Left colon (tissue), 2 donors: ENCODE measurements at regions not wholly inside any gene's neighbourhood (a gene's known extent, or its start where the extent isn't known, plus 50 kb on each side); places are given as distances from the start of the nearest gene placed in this dataset.

Experiments
- ATAC-seq: fragments of 200-7000 bp; cut with Tn5 transposase; one replicate; pipeline ENCODE4 v1.9.1; 2020; ENCODE audit warnings: mild to moderate bottlenecking, moderate library complexity
- DNase-seq, 2 donors: peaks; one replicate each; pipeline ENCODE4 v3.0.0-alpha.2; 2020
- intact Hi-C, 2 donors: fragments of 100-400 bp; cut with DNase I in 1 of 2; cut with micrococcal nuclease in 1 of 2; formaldehyde crosslinking; loops; one replicate each; pipeline versions ENCODE4 v1.11.2 to v1.14.0; 2022; cut with DNase I, micrococcal nuclease
- donor health status: DM: no; HTN: no; CAD: no.
- donor health status: DM: yes; HTN: yes; CAD: no.

DNA sequence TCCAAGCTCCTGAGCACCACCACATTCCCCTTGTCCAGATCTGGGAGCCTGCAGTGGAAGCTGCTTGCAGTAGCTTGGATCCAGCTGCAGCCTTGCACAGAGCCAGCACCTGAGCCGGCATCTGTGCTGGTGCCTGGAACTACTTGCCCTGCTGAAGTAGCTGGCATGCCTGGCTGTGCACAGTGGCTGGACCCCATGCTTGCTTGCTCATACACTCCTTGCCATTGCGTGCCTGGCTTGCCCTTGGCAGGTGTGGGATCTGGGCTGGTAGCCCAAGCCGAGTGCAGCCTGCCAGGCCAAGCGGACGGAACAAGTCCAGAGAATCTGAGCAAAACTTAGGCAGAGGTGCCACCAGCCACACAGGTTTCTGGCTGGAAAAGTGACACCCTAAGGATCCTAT, 759.9 kb downstream of the IPMK start:
- DNase-seq (no peak), ATAC-seq (no peak)
- intact Hi-C loops: no loop called here

DNA sequence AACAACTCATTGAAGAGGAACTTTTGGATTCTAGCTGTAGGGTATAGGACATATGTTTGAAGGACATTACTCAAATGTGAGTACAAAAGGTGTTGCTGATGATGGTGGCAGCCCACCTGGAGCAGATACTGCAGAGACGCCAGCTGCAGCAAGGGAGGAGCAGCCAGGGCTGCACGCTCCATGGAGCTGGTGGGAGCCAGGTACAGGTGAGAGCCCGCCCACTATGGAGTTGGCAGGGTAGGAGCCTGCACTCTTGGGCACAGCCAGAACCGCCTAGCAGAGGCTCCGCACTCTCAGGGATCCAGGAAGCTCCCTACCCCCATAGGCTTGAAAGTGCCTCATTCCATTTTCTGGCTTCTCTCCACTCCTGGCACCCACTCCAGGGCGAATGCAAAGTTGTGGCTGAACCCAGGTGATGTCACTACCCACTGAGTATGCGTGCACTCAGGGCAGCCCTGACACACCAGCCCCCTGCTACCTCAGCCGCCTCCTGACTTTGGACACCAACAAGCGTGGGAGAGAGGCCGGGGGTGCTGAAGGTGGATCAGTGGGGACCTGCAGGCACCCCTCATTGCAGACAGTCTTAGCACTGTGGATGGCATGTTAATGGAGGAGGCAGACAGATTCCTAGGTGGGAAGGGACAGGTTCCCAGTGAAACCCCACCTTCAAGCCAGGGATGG, 761.1 kb downstream of the IPMK start:
- intact Hi-C loops: no loop called here
- no peak for DNase-seq

DNA sequence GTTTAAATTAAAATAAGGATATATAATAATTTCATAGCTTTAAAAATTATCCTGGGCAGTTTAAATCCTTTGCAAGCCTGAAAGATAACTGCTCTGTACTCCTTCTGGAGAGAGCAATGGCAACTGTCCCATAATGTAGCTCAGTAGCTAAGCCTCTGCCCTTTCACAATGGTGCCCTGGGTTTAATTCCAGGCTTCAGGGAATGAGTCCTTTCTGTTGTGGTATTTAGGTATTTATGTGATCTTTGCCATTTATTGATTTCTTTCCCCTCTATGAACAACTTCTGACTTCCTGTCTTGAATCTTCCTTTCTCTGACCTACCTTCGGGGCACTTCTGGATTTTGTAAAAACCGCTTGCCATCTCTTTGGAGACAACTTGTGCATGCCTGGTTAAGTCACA, 773.2 kb downstream of the IPMK start:
- intact Hi-C loops: no loop called here
- ATAC-seq (no peak), DNase-seq (no peak)

More for the DNA sequence above, 761.1 kb downstream of the IPMK start:
- no peak for ATAC-seq

DNA sequence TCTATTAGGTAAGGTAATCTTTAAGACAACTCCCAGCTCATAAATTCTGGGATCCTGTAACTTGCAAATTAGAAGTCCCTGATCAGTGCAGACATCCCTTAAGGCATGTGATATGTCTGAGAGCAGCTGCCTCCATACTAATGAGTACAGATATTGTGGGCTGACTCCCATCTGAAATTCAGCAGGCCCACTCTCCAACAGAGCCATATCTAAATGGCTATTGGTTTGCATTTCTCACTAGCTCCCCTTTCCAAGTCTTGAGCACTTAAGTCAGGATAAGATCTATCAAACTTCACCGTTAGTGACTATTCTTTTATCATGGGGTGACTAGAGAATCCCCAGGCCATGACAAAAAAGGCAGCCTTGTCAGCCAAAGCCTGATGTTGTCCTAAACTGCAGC, 785.4 kb downstream of the IPMK start:
- ATAC-seq: no peak
- no peak for DNase-seq
- intact Hi-C loops: no loop called here

DNA sequence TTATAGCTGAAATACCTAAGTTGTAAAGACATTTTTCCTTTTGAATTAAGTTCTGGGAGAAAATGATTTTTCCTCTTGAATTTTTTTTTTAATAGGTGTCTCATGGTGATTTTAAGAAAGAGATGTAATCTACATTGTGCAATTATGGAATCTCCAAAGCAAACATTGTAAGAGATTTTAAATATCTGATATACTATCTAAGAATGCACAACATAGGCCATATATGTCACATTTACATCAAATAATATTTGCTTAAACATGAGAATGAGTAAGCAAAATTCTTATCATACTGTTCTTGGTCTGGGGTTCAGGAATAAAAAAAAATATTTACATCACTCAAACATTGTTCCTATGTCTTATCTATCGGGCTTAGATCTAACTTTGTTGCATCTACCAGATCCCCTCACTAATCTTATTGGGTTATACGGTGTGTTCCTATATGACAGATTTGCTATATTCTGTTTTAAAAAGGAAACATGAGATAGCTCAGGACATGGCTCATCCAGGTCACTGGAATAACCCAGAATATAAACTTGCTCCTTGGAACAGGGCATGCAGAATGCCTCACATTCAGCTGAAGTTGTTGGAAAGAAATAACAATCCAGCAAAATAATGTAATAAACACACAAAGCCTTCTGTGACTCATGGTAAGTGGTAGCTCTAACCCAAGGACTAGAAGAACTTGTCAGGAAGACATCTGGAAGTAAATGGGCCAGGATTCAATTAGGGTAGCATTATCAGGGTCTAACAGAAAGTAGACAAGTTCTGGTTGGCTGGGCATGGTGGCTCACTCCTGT, 794.7 kb downstream of the IPMK start:
- ATAC-seq (no peak), DNase-seq (no peak)
- intact Hi-C loops: no loop called here

DNA sequence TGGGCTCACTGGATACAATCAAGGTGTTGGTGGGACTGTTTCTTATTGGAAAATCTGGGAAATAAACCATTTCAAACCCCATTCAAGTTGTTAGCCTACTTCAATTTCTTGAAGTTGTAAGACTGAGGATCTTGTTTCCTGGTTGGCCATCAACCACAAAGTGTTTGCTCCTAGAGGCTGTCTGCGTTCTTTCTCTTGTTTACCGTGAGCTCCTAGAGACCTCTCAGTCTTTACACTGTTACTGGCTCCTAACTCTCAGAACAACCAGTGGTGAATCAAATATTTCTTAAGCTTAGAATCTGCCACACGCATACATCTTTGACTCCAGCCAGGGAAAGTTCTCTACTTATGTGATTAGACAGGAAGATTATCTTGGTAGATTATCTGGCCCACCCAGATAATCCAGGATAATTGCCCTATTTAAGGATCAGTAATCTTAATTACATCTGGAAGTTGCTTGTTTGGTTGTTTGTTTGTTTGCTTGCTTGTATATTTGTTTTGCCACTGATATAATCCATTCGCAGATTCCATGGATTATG, 798.7 kb downstream of the IPMK start:
- intact Hi-C loops: no loop called here
- ATAC-seq: no peak

DNA sequence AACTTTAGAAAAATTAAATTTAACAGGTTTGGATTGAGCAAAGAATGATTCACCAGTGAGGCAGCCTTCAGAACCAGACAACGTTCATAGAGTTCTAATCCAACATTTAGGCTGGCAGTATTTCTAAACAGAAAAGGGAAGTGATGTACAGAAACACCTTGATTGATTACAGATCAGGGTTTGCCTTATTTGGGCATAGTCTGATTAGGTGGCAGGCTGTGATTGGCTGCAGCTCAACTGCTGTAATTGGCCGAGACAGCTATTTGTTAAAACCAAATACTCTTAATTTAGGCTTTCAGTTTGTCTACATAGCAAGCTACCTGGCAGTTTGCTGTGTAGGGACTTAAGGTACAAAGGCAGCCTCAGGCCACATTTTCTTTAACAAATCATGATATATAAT, 802.5 kb downstream of the IPMK start:
- ATAC-seq (no peak), DNase-seq (no peak)
- intact Hi-C loops: no loop called here

More for the DNA sequence above, 798.7 kb downstream of the IPMK start:
- no peak for DNase-seq

DNA sequence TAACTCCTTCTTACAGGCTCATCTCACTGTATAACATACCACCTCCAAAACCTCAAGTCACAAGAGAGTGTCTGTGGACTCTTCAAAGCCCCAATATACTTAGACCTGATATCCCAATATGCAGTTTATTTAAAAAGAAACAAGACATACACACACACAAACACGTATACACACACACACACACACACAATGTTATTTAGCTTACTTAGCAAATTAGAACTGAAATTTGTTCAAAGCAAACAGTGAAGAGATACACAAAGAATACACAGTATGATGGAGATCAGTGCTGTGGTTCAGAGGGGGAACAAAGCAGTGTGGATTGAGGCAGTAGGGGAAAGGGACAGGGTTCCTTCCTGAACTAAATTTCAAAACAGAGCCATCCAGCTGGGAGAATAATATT, 807.2 kb downstream of the IPMK start:
- DNase-seq: no peak
- ATAC-seq: no peak
- intact Hi-C loops: no loop called here

DNA sequence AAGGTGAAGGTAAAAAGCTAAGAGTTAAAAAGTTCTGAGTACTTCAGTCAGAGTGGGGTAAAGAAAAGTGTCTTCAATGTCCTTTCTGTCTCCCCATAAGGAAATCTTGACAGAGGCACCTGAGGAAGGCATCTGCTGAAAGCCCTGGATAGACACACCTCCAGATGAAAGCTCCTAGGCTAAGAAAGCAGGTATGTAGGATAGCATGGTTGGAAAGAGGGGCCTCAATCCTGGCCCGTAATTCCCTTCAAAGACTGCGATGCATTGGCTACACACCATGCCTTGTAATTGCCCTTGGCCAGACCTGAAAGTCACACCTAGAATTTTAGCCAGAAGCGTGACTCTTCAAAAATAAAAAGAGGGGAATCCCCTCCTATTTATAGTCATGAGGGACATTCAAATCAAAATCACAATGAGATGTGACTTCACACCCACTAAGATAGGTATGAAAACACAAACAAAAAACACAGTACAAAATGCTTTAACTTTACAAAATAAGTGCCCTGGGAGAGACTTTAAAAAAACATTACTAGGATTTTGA, 809.7 kb downstream of the IPMK start:
- no peak for DNase-seq
- ATAC-seq: no peak
- intact Hi-C loops: no loop called here

DNA sequence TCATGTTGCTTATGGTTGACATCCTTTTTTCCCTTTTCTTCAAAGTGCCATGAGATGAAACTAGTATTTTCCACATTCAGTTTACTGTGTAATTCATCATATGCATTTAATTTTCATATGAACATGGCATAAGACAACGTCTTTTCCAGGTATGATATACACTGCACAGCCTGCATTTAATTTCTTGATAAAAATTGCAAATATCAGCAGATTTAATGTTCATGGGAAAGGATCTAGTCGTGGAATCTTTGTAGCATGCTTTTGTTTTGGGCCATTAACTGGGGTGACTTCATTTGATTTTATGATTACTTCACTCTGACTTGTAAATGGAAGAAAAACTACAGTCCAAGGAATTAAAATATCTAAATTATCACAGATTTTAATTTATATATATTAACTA, 837.3 kb downstream of the IPMK start:
- intact Hi-C loops: no loop called here
- DNase-seq (no peak), ATAC-seq (no peak)

DNA sequence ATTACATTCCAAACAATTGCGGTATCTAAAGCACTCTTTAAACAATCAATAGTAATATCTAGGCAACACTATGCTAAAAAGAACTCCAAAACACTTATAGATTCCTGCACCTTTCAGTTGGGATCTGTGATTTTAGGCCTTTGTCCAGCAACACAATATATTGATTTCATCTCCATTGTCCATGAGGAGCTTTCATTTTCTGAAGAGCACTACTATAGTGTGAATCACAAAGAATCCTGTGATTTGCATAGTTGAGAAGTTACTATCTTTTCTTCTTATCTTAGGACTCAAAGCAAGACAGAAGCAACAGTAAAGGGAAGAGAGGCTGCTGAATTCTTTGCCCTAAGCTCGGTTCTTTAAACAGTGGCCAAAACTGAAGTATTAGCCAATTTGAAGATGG, 846.8 kb downstream of the IPMK start:
- intact Hi-C loops: no loop called here
- ATAC-seq: no peak
- DNase-seq: no peak

DNA sequence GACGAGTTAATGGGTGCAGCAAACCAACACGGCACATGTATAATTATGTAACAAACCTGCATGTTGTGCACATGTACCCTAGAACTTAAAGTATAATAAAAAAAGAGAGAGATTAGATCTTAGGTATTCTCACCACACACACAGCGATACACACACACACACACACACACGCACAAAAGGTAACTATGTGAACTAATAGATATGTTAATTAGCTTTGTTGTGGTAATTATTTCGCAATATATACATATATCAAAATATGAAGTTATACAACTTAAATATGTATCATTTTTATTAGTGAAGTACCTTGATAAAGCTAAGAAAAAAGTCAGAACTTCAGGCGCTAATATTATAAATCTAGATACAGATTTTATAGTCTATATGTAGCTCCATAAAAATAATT, 849.2 kb downstream of the IPMK start:
- intact Hi-C loops: no loop called here
- DNase-seq (no peak), ATAC-seq (no peak)

DNA sequence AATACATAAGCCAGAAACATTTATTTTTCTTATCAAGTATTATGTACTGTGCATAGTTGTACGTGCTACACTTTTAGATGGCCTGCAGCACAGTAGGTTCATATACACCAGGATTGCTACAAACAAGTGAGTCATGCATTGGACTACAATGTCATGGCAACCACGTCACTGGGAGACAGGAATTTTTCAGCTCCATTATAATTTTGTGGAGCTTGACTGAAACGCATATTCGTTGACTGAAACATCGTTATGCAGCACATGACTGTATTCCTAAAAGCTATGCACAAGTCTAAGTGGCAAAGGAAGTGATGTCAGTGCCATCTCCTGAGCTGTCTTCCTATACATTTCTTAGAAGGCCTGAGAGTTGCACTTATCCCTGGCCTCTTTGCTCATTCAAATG, 871.8 kb downstream of the IPMK start:
- DNase-seq: no peak
- intact Hi-C loops: no loop called here
- ATAC-seq: no peak

DNA sequence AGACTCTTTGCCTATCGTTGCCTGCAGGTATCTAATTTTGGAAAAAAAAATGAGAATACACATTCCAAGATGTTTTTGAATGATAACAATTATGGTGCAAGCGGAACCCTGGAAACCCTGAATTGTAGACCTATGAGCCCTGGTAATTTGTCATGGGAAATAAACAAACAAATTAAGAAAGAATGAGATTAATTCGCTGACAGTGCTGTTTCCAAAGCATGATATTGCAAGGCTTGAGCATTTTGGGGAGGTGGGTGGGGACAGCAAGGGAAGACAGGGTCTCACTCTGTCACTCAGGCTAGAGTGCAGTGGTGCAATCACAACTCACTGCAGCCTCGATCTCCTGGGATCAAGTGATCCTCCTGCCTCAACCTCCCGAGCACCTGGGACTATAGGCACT, 900.3 kb downstream of the IPMK start:
- intact Hi-C loops: no loop called here
- DNase-seq (no peak), ATAC-seq (no peak)

DNA sequence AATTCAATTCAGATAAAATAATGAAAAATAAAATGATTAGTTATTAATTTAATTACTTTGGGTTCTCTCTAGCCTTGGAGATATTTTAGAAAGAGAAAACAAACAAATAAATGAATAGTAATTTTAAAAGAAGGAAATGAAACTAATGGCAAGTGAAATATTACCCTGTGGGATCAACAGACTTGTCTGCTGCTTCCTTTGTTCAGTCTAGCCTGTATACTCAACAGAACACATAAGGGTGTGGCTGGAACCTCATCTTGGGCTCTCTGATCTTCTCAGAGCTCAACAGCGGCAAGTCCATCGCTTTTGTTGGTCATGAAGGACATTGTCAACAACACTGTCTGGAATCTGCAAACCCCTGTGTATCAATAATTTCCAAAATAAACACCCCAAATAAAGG, 904.9 kb downstream of the IPMK start:
- DNase-seq (no peak), ATAC-seq (no peak)
- intact Hi-C loops: no loop called here

DNA sequence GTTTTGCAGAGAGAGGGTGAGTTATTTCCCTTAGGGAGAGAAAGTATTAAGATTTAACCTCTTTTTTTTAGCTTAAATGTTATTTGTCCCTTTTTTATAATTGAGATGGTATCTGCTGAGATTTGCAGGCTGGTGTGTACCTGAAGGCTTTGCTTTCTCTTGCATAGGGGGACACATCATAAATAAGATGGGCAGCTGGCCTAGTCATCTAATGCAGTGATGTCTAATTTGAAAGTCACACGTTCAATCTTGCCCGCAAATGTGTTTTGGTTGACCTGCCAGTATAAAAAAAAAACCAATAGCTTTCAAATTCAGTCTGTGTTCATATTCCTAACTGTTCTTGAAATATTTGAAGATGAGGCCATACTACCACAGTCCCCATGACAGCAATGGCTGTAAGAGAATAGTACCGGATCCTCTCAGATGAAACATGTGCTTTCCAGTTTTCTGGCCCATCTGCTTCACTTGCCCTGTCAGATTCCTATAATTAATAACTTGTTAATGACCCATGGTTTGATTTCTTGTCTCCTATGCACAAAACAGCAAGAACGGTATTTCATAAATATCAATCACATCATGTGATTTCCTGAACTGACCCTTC, 914.2 kb downstream of the IPMK start:
- ATAC-seq (no peak), DNase-seq (no peak)
- intact Hi-C loops: no loop called here

DNA sequence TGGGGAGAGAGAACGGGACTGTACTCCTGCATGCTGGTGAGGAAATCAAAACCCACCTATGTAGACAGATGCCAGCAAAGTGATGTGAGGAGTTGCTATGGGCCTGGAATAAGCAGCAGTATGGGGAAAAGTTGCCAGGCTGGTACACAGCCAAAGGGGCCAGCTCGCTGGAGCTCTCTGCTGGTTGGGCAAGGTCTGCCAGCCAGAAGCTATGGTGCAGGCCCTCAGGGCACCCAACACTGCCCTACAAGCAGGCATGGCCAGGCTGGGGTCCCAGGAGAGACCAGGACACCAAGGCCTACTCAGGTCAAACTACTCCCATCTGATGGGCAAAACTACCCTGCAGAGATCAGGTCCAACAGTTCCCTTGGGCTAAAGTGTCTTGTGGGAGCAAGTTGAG, 916.6 kb downstream of the IPMK start:
- ATAC-seq (no peak), DNase-seq (no peak)
- intact Hi-C loops: no loop called here

DNA sequence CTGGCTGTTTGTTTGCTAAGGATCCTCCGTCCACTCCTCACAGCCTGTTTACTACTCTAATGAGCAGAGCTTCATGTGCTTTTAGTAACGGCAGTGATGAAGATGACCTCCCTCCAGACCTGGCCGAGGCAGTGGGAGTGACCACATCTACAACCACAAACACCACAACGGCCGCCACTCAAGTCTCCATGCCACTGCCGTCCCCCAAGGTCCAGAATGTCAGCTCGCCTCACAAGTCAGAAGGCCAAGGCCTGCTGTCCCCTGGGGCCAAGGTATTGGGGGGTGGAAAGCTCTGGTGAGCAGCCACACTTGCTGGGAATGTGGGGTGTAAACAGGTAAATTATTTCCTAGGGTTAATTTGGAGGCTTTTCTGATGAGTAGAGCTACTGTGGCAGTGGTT, 926.4 kb downstream of the IPMK start:
- no peak for DNase-seq
- no peak for ATAC-seq
- intact Hi-C loops: no loop called here

DNA sequence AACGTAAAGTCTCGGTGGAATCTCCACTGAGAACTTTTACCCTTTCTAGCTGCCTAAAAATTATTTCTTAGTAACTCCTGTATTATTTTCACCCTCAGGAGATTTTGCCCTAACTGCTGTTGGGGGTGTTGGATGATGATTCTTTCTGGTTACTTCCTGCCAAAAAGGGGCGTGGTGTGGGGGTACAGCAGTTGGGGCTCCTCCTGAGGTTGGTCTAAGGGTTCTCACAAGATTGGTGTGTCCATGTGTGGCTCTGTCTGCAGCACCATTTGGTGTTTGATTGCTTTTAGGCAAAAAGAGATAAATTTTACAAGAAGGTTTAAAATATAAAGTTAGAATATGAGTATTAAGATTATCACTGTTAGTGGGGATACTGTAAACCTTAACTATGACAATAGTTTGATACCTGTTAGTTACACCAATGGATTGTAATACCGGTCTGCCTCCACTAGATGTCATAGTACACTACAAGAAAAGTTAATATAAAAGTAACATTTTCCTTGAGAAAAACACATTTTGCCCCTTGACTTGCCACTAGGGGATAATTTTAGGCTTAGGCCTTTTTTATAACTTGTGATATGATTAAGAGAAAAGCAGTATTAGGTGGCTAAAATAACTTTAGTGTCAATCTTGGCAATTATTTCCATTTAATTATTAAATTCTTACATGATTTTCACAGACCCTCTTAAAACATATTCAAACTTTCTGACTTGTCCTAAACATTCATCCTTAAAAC, 928.7 kb downstream of the IPMK start:
- no peak for ATAC-seq
- intact Hi-C loops: loop anchor here in 1 of 2 donors (10.0 kb wide), 1 partner anchor 726 kb away; no protein-coding TSS in a partner anchor
- no peak for DNase-seq
